ENCODE measurements at regions not wholly inside any gene's neighbourhood (a gene's known extent, or its start where the extent isn't known, plus 50 kb on each side); places are given as distances from the start of the nearest gene placed in this dataset.
A peak's percentile ranks its signal among the peaks of the same experiment; 100 is the strongest.

DNA sequence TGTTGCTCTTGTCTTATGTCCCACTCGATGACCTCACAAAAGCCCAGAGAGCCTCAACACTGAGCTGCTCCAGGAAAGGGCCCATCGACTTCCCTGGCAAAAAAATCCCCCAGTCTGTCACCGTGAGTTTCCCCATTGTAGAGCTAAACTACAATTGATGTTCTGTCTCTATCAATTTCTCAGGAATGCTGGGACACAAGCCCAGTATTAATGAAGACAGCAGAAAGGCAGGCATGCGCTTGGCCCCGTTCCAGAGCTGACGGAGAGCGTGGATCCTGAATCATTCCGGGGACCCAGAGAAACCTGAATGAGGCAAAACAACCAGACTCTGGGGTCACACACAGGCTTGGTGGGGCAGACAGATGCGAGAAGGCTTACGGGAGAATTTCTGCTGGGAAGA is 146.9 kb downstream of the TTC32 start:
- no peak for ATAC-seq
- intact Hi-C loops (cut with micrococcal nuclease): no loop called here
- DNase-seq: no peak

DNA sequence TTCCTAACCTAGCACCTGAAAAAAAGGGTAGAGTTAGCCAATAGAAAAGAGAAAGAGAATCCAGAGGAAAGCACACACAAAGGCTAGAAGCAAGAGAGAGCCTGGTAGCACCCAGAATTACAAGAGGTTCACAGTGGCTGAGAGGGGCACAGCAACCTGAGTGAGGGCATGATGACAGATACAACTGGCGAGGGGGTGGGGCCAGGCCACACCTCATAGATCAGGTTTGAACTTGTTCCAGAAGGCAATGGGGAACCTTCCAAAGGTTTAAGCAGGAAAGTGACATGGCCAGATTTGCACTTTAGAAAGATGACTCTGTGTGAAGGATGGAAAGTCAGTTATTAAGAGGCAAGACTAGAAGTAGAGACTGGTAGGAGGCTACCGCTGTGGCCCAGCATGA is 148.0 kb downstream of the TTC32 start:
- DNase-seq (no peak), ATAC-seq (no peak)
- intact Hi-C loops (cut with micrococcal nuclease): no loop called here

DNA sequence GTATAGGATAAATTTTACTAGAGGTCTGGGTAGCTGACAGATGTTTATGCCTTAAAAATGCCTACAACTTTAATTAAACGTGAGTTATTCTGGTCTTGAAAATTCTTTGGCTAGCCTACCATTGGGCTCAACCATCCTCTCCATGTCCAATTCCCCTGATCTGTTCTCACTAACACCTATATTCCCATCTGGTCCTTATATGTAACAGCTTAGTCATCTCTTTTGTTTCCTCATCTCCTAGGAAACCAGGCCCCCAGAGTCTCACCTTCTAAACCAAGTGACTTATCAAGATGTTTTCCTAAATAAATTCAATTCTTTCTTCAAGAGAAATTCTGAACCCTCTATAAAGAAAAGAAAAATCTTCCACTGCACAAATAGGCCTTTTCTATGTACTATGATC is 148.5 kb downstream of the TTC32 start:
- intact Hi-C loops (cut with micrococcal nuclease): no loop called here
- no peak for DNase-seq
- no peak for ATAC-seq

DNA sequence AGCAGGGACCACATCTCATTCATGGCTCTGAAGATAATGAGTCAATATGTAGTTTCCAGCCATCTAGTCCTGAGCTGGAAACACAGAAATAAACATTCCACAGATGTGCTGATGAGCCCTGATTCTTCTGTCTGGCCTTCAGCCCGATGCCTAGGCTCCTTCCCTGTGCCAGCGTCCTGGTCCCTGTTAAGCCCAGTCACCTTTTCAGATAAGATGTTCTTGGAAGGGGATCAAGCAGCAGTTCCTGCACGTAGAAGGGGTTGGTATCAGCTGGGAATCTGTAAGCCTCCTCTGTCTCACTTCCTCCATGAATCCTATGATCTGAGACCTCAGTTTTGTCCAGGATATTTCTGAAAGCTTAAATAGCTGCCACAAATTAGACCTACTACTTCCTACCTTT is 149.3 kb downstream of the TTC32 start:
- DNase-seq (no peak), ATAC-seq (peak; percentile 69)
- intact Hi-C loops (cut with micrococcal nuclease): no loop called here

DNA sequence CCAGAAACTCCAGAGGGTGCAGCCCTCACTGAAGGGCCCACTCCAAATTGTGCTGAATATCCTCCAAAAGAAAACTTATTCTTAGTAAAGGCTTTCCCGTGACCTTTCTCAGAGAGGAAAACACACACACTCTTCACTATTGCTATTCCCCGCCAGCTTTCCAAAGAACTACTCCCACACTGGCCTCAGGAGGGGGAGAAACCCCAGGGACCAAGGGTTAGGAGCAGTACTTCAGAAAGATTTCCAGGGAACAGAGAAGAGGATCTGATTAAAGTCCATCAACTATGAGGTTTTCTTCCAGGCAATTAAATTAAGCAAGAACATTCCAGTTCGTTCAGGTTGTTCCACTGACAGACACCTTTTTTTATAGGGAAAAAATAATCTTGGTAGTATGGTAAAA is 150.2 kb downstream of the TTC32 start:
- intact Hi-C loops (cut with micrococcal nuclease): no loop called here
- no peak for ATAC-seq
- no peak for DNase-seq

DNA sequence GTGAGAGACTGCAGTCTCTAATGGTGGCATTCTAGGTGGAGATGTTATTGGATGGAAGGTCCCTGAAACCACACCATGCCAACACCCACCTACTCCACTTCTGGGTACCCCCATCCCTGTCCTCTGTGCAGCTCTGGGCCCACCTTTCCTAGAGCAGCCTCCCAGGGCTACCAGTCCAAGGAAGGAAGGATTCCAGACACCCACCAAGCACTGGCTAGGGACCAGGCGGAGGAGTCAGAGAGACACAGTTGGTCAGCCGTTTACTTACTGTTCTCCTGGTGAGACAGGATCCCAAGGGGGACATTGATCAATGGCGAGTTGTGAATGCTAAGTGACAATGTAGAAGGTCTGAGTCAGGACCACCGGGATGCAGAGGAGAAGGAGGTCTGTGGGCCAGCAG is 151.6 kb downstream of the TTC32 start:
- intact Hi-C loops (cut with micrococcal nuclease): no loop called here
- DNase-seq: no peak
- ATAC-seq: no peak

DNA sequence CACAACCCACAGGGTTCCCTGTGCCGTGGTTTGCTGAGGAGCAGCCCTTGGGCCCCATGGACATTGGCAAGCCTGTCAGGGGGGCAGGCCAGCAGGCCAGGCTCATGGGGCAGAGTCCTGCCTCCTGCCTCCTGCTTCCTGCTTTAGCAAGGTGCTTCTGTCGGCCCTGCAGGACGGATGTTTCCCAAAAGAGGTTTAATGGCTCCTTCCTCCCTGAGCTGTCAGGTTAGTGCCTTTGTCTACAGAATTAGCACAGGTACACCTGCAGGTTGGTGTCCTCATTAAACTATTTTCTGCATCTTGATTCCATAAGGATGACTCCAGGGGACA is 152.3 kb downstream of the TTC32 start:
- ATAC-seq (no peak), DNase-seq (no peak)
- intact Hi-C loops (cut with micrococcal nuclease): no loop called here

DNA sequence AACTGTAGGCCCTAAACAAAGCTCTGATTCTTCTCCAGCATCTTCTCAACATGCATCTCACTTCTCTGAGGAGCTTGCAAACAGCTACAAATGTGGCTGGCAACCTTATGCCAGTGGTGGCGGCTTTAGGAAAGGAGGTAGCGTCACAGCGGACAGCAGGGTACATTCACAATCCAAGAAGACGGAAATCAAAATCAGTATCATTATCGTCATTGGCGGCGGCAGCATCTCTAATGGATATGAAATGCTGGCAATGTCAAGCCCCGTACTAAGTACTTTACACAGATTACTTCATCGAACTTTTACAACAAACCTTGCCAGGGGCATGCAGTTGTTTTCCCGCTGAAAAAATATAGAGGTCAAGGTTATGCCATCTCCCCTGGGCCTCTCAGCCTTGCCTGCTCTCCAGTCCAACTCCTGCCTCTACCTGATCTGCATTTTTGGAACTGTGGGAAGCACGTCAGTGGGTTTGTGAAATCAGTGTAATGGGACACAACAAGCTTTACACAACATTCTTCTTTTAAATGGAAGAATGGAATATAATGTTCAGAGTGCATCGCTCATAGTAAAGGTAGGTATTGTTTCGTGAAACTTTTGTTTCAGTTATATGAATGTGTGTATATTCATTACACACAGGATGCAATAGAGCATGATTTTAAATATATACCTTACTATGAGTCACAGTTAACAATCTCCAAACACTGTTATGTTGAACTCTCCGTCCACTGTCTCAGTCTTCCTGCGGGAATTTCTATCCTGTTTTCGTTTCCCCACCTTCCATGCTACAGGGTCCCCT is 152.9 kb downstream of the TTC32 start:
- ATAC-seq: no peak

DNA sequence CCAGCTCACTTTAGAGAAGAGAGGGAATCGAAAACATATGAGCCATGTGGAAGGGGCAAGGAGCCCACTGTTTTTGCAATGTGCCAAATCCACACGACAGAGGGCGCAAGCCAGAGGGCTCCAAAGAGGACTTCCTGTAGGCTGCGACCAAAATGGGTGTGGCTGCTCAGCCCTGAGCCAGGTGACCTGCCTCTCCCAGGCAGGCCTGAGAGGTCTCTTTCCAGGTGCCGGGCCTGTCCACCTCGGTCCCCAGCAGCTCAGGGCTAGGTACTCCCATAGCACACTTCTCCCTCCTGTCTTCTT is 153.8 kb downstream of the TTC32 start:
- DNase-seq: no peak
- intact Hi-C loops (cut with micrococcal nuclease): no loop called here
- ATAC-seq: no peak

More for the DNA sequence above, 152.9 kb downstream of the TTC32 start:
- no peak for DNase-seq
- intact Hi-C loops (cut with micrococcal nuclease): no loop called here

DNA sequence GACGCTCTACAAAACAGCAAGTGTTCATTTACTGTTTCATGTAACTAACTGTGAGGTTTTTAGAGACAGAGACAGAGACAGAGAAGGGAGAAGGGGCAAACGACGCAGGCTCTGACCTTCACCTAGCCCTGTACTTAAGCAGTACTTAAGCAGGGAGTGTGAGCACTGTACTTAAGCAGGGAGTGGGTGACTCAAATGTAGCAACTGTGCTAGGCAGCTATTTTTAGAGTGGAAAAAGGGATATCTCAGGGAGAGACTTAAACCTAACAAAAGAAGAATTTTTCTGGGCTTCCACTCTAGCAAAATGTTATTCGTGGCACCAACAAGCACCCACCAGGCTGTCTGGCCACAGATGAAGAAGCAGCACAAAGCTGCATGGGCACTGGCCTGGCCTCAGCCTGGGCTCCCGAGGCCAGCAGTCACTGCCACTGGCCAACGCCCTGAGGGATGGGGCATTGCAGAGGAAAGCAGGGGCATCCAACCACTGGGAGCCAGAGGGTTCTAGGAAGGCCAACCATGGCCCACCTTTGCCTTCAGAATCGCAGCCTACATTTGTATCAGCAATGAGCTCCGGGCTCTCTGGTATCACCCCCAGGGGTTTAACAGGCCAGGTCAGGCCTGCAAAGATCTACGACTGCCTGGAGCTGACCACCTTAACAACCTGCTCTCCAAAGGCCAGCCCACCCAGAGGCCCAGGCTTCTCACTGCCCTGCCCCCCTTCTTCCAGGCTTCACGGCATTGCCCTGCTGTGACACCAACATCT is 154.3 kb downstream of the TTC32 start:
- intact Hi-C loops (cut with micrococcal nuclease): no loop called here
- peak; percentile 87 for ATAC-seq

DNA sequence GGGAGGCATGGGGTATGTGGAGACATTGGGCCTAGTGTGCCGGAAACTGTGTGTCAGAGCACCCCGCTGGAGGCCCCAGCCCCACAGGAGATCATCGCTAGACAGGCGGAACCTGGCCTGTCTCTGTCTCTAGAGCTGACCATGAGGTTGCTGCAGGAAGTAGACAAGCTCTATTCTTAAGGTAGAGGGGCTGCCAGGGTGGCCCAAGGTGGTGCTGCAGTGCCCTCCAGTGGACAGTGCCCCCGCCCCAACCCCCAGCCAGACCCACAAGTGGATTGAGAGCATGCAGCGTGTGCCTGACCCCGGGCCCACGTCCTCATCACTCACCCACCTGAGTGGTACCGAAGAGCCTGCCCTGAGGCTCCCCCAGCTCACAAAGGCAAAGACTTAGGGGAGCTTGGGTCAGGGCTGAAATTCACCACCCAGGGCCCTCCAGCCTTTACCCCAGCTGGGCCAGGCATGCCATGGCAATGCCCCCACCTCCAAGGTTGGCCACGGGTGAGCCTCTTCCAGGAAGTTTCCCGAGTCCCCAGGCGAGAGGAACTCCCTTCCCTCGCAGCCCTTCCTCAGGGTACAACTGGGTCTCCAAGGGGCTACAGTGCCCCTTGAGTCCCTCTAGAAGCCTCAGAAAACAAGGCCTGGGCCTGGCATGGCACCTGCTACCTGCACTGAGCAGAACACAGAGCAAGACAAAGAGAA is 155.0 kb downstream of the TTC32 start:
- intact Hi-C loops (cut with micrococcal nuclease): no loop called here

More for the DNA sequence above, 154.3 kb downstream of the TTC32 start:
- DNase-seq: no peak

DNA sequence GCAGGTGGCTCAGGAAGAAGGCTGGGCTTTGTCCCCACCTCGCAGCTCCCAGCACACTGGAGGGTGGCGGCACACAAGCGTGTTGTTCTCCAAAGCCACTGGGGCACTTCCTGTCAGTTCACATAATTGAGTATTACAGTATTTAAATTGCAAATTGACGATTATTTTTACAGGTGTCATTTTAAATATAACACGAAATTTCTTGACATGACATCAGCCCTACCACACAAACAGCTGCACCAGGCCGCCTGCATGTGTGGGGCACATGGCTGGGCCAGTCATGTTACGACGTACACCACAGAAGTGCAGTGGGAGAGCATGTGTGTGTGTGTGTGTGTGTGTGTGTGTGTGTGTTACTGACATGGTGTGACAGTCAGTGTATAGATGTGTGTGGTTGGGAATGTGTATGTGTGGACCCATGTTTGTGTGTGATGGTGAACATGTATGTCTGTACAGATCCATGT is 155.6 kb downstream of the TTC32 start:
- DNase-seq: no peak
- ATAC-seq: no peak
- intact Hi-C loops (cut with micrococcal nuclease): no loop called here

More for the DNA sequence above, 155.0 kb downstream of the TTC32 start:
- DNase-seq (no peak), ATAC-seq (peak; percentile 50)

DNA sequence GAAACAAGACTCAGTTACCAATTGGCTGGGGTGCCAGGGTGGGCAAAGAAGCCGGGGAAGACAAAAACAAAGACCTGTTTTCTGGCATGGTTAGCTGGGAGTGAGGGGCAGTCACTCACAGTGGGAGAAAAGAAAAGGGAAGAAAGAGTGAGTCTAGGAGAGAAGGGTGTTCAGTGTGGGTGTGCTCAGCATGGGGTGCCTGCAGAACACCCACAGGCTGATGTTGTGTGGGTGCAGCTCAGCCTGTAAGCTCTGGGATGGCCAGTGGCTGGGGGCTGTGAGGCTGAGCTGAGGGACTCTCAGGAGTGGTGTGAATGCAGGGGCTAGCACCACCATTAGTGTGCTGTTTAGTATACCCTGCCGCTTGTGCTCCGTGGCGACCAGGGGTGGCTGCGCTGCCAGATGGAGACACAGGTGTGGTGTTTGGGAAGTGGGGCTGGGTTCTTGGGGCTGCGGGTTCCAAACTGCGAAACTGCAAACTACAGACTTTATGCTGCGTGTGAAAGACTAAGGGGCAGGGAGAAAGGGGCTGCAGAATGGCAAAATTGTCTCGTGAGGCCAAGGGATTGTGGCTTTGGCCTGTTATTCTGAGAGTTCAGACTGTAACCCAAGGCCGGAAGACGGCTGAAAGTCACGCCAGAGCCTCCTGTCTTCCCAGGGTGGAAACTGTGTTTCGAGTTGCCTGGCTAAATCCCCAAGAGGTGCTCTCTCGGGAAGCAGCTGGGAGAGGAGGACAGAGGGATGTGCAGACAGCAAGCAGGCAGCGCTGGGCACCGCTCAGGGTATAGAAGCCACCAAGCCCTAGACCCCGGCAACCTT is 156.3 kb downstream of the TTC32 start:
- intact Hi-C loops (cut with micrococcal nuclease): no loop called here

DNA sequence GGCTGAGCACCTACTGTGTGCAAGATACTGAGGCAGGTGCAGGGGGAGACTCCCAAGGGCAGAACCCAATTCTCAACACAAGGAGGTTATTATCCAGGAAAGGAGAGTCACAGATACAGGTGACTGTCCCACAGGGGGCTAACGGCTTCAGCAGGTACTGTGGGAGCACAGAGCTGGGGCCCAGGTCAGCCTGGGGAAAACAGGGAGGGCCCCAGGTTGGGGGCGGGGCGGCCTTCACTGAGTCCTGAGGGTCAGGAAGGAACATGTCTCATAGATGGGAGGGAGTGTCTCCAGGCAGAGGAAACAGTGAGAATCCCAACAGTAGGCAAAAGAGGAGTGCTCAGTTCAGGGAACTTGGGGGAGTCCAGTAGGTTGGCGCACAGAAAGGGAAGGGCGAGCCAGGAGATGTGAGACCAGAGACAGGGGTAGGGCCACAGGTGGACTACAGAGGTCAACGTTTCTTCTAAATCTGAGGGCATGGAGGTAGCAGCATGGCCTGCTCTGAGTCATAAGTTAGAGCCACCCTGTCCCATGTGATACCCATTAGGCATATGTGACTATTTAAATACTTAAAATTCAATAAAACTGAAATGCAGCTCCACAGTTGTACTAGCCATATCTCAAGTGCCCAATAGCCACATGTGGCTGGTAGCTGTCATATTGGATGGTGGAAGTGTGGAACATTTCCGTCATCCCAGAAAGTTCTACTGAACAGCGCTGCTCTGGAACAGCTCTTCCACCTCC is 157.2 kb downstream of the TTC32 start:
- ATAC-seq (no peak), DNase-seq (no peak)
- intact Hi-C loops (cut with micrococcal nuclease): no loop called here

More for the DNA sequence above, 156.3 kb downstream of the TTC32 start:
- no peak for ATAC-seq
- DNase-seq: no peak

DNA sequence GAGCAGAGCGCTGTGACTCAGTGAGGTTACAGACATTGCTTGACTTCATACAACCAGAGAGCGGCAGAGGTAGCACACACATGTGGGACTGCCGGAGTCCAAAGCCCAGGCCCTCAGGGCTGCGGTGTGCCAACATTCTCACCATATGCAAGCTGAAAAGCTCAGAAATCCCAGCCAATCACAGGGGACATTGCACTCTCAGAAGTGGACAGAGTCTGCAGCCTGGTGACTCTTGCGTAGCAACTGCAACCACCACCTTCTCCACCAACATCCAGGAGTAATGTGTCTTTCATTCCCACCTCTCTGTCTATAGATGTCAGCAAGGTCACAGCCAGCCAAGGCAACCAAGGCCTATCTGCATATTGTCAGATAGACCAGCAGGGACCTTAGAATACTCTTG is 158.1 kb downstream of the TTC32 start:
- ATAC-seq: no peak
- intact Hi-C loops (cut with micrococcal nuclease): no loop called here

DNA sequence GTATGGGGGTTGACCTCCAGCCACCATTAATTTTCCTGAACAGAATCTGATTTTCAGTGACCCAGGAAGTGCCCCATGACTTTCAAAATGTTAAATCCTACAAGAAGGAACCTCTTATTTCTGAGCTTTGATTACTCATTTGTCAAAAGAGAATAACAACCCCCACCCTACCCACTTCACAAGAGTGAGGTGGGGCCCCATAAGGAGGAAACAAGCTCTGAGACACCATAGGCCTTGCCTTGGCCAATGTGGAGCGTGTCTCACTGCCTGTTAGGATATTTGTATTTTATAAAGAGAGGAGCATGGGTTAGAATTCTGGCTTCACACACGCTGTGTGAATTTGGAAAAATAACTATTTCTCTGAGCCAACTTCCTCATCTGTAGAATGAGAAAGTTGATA is 158.9 kb downstream of the TTC32 start:
- DNase-seq (no peak), ATAC-seq (no peak)
- intact Hi-C loops (cut with micrococcal nuclease): no loop called here

More for the DNA sequence above, 158.1 kb downstream of the TTC32 start:
- DNase-seq: no peak

DNA sequence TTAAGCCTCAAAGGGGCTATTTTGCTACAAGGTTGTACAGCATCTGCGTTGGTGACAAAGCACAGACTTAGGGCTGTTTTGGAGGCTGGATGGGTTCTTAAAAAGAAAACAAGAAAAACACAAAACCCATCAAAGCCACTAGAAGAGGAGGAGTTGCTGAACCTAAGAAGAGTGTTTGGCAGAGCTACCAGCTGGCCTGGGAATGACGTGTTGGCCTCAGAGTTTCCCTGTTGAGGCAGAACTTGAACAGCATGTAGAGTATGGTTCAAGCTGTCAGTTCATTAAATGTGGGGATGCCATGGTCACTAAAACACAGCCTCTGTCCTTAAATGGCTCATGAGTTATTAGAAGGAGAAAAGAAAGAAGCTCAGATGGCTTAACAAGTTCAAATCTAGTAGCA is 162.5 kb downstream of the TTC32 start:
- intact Hi-C loops (cut with micrococcal nuclease): no loop called here
- ATAC-seq (peak; percentile 57), DNase-seq (no peak)

DNA sequence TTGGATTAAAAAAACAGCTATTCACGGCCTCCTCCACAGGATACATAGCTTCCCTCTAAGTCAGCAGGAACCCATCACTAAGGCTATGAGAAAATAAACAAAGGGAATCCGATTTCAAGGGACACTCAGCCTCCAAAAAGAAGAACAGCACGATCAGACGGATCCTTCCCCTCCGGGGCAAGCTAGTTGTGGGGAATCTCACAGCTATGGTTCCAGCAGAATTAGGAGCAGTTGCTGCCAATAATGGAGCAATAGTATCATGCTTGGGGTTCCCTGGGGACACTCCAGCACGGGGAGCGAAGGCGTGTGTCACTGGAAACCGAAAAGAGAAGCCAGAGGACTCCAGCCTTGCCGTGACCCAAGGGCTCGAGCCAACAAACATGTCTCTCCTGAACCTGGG is 163.1 kb downstream of the TTC32 start:
- DNase-seq: peak; percentile 71
- ATAC-seq: peak; percentile 91
- intact Hi-C loops (cut with micrococcal nuclease): no loop called here
